Nephron progenitor cell (in vitro differentiated cells): ENCODE measurements at regions not wholly inside any gene's neighbourhood (a gene's known extent, or its start where the extent isn't known, plus 50 kb on each side); places are given as distances from the start of the nearest gene placed in this dataset.

Experiments used
- DNase-seq: peaks from one replicate; pipeline ENCODE4 v3.0.0; 2021
- H3K27ac Mint-ChIP-seq: 2 replicates; pipeline ENCODE4 v1.8.0; 2021; ENCODE audit warnings: mild to moderate bottlenecking, moderate library complexity, mixed read lengths
- H3K27me3 Mint-ChIP-seq: 2 replicates; pipeline ENCODE4 v1.8.0; 2021; ENCODE audit warnings: mild to moderate bottlenecking, low read depth, mixed read lengths; ENCODE audit not compliant: poor library complexity
- H3K36me3 Mint-ChIP-seq: 2 replicates; pipeline ENCODE4 v1.8.0; 2021; ENCODE audit warnings: low read depth, mixed read lengths
- H3K4me1 Mint-ChIP-seq: 2 replicates; pipeline ENCODE4 v1.8.0; 2021; ENCODE audit warnings: mixed read lengths
- H3K4me3 Mint-ChIP-seq: 2 replicates; pipeline ENCODE4 v1.8.0; 2021; ENCODE audit warnings: mild to moderate bottlenecking, moderate library complexity, mixed read lengths
- H3K9me3 Mint-ChIP-seq: 2 replicates; pipeline ENCODE4 v1.8.0; 2021; ENCODE audit warnings: mild to moderate bottlenecking, moderate library complexity, mixed read lengths
- CTCF ChIP-seq: fragments of 200-600 bp; sonication (generic); IDR thresholded peaks from 2 replicates; pipeline ENCODE4 v1.5.0; 2021; ENCODE audit warnings: antibody characterized with exemption

- no peaks in the 10 kb centered on the region for H3K36me3 Mint-ChIP-seq
- no peaks in the 10 kb centered on the region for H3K9me3 Mint-ChIP-seq
- no peak overlapping the region for H3K4me3 Mint-ChIP-seq
- H3K27me3 Mint-ChIP-seq = peaks cover 11% of the 10 kb centered on the region
- no peak for DNase-seq
- peaks cover 14% of the 10 kb centered on the region for H3K4me1 Mint-ChIP-seq
- no peak overlapping the region for H3K27ac Mint-ChIP-seq
- TF ChIP-seq CTCF = no peak
Observed at GRCh38 chr9:88826771-88827181, 164.5 kb upstream of the S1PR3 start.

- no peak for DNase-seq
- peaks cover 6% of the 10 kb centered on the region for H3K36me3 Mint-ChIP-seq
- peaks cover 23% of the 10 kb centered on the region for H3K4me1 Mint-ChIP-seq
- TF ChIP-seq CTCF = no peak
- H3K27ac Mint-ChIP-seq = peak overlapping the region; percentile 51
- H3K4me3 Mint-ChIP-seq = no peak overlapping the region
- peaks cover 11% of the 10 kb centered on the region for H3K27me3 Mint-ChIP-seq
- peaks cover 10% of the 10 kb centered on the region for H3K9me3 Mint-ChIP-seq
Observed at GRCh38 chr9:88828018-88828417, 163.2 kb upstream of the S1PR3 start.

GRCh38 chr9:88828492-88828974 lies 162.7 kb upstream of the S1PR3 start:
- no peak for TF ChIP-seq CTCF
- H3K36me3 Mint-ChIP-seq = peaks cover 7% of the 10 kb centered on the region
- H3K27ac Mint-ChIP-seq = no peak overlapping the region
- no peak overlapping the region for H3K4me3 Mint-ChIP-seq
- DNase-seq = no peak
- peaks cover 15% of the 10 kb centered on the region for H3K27me3 Mint-ChIP-seq
- peaks cover 23% of the 10 kb centered on the region for H3K4me1 Mint-ChIP-seq
- H3K9me3 Mint-ChIP-seq = peaks cover 12% of the 10 kb centered on the region

GRCh38 chr9:88829276-88829675 lies 162.0 kb upstream of the S1PR3 start:
- no peak for DNase-seq
- Mint-ChIP-seq H3K36me3 (peaks cover 14% of the 10 kb centered on the region), H3K27ac (no peak overlapping the region), H3K4me1 (peaks cover 23% of the 10 kb centered on the region), H3K9me3 (peaks cover 20% of the 10 kb centered on the region), H3K4me3 (no peak overlapping the region), H3K27me3 (peaks cover 18% of the 10 kb centered on the region)
- no peak for TF ChIP-seq CTCF

- H3K4me1 Mint-ChIP-seq = peaks cover 23% of the 10 kb centered on the region
- no peak overlapping the region for H3K27ac Mint-ChIP-seq
Observed at GRCh38 chr9:88831713-88832407, 159.4 kb upstream of the S1PR3 start.

More at GRCh38 chr9:88831713-88832407, 159.4 kb upstream of the S1PR3 start:
- no peak for DNase-seq
- Mint-ChIP-seq H3K36me3 (peaks cover 14% of the 10 kb centered on the region), H3K4me3 (no peak overlapping the region), H3K9me3 (peaks cover 21% of the 10 kb centered on the region), H3K27me3 (peaks cover 19% of the 10 kb centered on the region)
- no peak for TF ChIP-seq CTCF
